Breast epithelium (tissue), 4 donors: ENCODE measurements at regions not wholly inside any gene's neighbourhood (a gene's known extent, or its start where the extent isn't known, plus 50 kb on each side); places are given as distances from the start of the nearest gene placed in this dataset.

Experiments used
- DNase-seq, 2 donors: peaks; one replicate each; pipeline ENCODE4 v3.0.0-alpha.2; 2019; ENCODE audit warnings: low spot score in 2 of 2
- H3K27ac ChIP-seq, 2 donors: fragments of 200-600 bp; sonication (generic) in 1 of 2; one replicate each; pipeline ENCODE4 v1.5.1; 2016 to 2019; ENCODE audit warnings: mild to moderate bottlenecking in 1 of 2
- H3K27me3 ChIP-seq, 2 donors: fragments of 200-600 bp; sonication (generic) in 1 of 2; one replicate each; pipeline versions ENCODE4 v1.5.1 to v1.6.0; 2017 to 2019; ENCODE audit warnings: control low read depth in 1 of 2, mild to moderate bottlenecking in 1 of 2
- H3K36me3 ChIP-seq: fragments of 200-600 bp; one replicate; pipeline ENCODE4 v1.5.1; 2019
- H3K4me1 ChIP-seq, 2 donors: fragments of 200-600 bp; sonication (generic); one replicate each; pipeline ENCODE4 v1.5.1; 2016 to 2019; ENCODE audit warnings: control low read depth in 1 of 2
- H3K4me3 ChIP-seq, 3 donors: fragments of 200-600 bp; sonication (generic); 1 replicate in 2 of 3; 2 replicates in 1 of 3; pipeline ENCODE4 v1.5.1; 2016 to 2019; ENCODE audit warnings: mild to moderate bottlenecking in 3 of 3, moderate library complexity in 2 of 3
- H3K9me3 ChIP-seq, 2 donors: fragments of 200-600 bp; sonication (generic) in 1 of 2; one replicate each; pipeline ENCODE4 v1.5.1; 2016 to 2019; ENCODE audit warnings: control low read depth in 1 of 2
- POLR2A ChIP-seq: fragments of 450-650 bp; IDR thresholded peaks from one replicate; pipeline ENCODE4 v1.6.1; 2016; ENCODE audit warnings: antibody characterized with exemption, mild to moderate bottlenecking, moderate library complexity
- POLR2AphosphoS5 ChIP-seq, 3 donors: sonication (generic); formaldehyde crosslinking; IDR thresholded peaks; one replicate each; pipeline ENCODE4 v1.6.1; 2017; ENCODE audit warnings: antibody characterized with exemption in 3 of 3
- intact Hi-C: fragments of 100-400 bp; cut with DNase I; formaldehyde crosslinking; loops from one replicate; pipeline ENCODE4 v1.15.1; 2023; ENCODE audit warnings: low total_unique reads
- TF ChIP-seq, protein P1 (sequence below), 3 donors: fragments of 450-650 bp; IDR thresholded peaks; one replicate each; pipeline ENCODE4 v1.5.1; 2016 to 2017; ENCODE audit warnings: antibody characterized with exemption in 3 of 3, mild to moderate bottlenecking in 3 of 3, moderate library complexity in 3 of 3

DNA sequence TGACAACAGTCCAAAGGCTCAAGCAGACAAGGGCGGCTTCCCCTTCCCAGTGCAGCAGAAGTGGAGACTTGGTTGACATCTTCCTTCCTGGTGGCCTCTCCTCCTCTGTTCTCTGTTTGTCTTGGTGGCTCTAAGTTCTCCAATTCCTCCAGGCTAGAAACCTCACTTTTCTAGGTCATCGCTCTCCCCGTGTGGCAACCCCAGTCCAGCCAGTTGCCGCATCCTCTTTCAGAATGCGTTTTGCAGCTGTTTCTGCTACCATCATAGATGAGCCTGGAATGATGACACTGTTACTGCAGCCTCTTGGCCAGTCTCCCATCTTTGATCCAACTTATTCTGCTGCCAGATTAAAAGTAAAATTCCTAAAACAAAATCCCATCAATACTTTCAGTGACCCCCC lies 201.5 kb downstream of the TRIM29 start:
- no peak overlapping the region for H3K4me3 ChIP-seq
- H3K36me3 ChIP-seq, result no peaks in the 10 kb centered on the region
- DNase-seq, result no peak
- H3K27ac ChIP-seq, result no peak overlapping the region
- no peaks in the 10 kb centered on the region for H3K4me1 ChIP-seq
- TF ChIP-seq, protein P1, sequence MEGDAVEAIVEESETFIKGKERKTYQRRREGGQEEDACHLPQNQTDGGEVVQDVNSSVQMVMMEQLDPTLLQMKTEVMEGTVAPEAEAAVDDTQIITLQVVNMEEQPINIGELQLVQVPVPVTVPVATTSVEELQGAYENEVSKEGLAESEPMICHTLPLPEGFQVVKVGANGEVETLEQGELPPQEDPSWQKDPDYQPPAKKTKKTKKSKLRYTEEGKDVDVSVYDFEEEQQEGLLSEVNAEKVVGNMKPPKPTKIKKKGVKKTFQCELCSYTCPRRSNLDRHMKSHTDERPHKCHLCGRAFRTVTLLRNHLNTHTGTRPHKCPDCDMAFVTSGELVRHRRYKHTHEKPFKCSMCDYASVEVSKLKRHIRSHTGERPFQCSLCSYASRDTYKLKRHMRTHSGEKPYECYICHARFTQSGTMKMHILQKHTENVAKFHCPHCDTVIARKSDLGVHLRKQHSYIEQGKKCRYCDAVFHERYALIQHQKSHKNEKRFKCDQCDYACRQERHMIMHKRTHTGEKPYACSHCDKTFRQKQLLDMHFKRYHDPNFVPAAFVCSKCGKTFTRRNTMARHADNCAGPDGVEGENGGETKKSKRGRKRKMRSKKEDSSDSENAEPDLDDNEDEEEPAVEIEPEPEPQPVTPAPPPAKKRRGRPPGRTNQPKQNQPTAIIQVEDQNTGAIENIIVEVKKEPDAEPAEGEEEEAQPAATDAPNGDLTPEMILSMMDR (IDR thresholded peaks at IDR 0.05), result no peak
- TF ChIP-seq POLR2A (no peak), POLR2AphosphoS5 (IDR thresholded peaks at IDR 0.05) (no peak)
- H3K9me3 ChIP-seq, result no peaks in the 10 kb centered on the region
- intact Hi-C loops, result no loop called here
- H3K27me3 ChIP-seq, result no peaks in the 10 kb centered on the region

DNA sequence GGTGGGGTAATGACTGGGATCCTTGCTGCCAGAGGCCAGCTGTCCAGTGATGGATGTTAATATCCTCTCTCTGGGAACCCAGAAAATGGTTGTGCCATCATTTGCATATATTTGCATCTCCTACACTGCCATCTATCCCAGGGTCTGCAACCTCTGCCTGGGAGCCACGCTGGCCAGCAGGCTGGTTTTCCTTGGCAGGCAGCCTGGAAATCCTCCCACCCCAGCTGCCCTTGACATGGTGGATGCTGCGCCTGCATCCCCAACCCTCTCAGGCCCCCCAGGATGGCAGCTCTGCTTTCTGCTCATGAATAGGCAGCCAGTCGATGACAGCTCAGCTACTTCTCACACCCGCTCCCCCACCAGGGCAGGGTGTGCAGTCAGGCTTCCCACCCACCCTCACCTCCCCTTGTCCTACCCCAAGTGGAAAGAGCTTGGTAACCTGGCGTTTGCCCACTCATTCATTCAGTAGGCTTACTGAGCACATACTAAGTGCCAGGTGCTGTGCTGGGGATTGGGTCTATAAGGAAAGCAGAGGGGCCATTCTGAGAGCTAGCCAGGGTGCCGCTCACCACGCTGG lies 202.5 kb downstream of the TRIM29 start:
- no peaks in the 10 kb centered on the region for H3K9me3 ChIP-seq
- H3K4me1 ChIP-seq, result no peaks in the 10 kb centered on the region
- H3K27ac ChIP-seq, result no peak overlapping the region
- H3K27me3 ChIP-seq, result no peaks in the 10 kb centered on the region
- intact Hi-C loops, result no loop called here
- no peak for DNase-seq
- H3K4me3 ChIP-seq, result no peak overlapping the region
- H3K36me3 ChIP-seq, result no peaks in the 10 kb centered on the region
- TF ChIP-seq POLR2AphosphoS5 (IDR thresholded peaks at IDR 0.05) (no peak), POLR2A (no peak)
- TF ChIP-seq, protein P1 (IDR thresholded peaks at IDR 0.05), result no peak

GRCh38 chr11:119934866-119935265 lies 203.0 kb downstream of the TRIM29 start:
- Histone ChIP-seq H3K27ac (no peak overlapping the region), H3K9me3 (no peaks in the 10 kb centered on the region), H3K27me3 (no peaks in the 10 kb centered on the region), H3K36me3 (no peaks in the 10 kb centered on the region), H3K4me1 (no peaks in the 10 kb centered on the region), H3K4me3 (no peak overlapping the region)
- TF ChIP-seq POLR2AphosphoS5 (IDR thresholded peaks at IDR 0.05) (no peak), POLR2A (no peak)
- TF ChIP-seq, protein P1 (IDR thresholded peaks at IDR 0.05), result no peak
- no peak for DNase-seq
- intact Hi-C loops, result no loop called here

DNA sequence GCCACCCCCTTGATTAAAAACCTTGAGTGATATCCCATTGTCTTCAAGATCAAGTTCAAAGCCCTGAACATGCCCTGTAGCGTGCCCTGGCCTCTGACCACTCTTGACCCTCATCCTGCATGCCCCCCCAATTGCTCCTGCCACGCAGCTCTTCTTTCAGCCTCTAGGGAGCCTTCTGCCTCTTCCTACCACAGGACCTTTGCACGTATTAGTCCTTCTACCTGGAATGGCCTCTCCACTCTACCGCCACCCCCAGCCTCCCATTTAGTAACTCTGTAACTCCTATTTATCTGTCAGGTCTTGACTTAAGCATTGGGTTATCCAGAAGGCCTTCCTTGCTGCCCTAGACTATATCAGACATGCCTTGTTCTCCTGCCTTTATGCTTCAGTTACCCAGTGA lies 203.6 kb downstream of the TRIM29 start:
- Histone ChIP-seq H3K4me3 (no peak overlapping the region), H3K9me3 (no peaks in the 10 kb centered on the region), H3K4me1 (no peaks in the 10 kb centered on the region), H3K27ac (no peak overlapping the region), H3K27me3 (no peaks in the 10 kb centered on the region), H3K36me3 (no peaks in the 10 kb centered on the region)
- no peak for DNase-seq
- TF ChIP-seq, protein P1 (IDR thresholded peaks at IDR 0.05), result no peak
- intact Hi-C loops, result no loop called here

DNA sequence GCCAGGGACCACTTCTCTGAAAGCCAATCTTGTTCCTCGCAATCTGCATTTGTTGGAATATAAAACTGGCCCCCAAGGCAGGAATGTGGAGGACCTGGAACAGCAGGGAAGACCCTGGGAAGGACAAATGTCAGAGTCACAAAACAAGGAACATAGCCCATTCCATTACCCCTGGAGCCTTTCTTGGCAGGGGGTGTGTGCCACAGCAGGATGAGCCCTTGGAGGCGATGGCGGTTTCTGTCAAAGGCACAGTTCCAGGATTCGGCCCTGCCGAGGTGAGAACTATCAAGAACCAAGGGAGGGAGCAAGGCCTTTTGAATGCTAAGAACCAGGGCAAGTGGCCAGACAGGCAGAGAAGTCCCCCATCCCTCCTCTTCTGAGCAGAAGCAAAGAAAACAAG lies 204.3 kb downstream of the TRIM29 start:
- no peak overlapping the region for H3K4me3 ChIP-seq
- DNase-seq, result no peak
- H3K4me1 ChIP-seq, result no peaks in the 10 kb centered on the region
- no peak overlapping the region for H3K27ac ChIP-seq
- H3K36me3 ChIP-seq, result no peaks in the 10 kb centered on the region
- TF ChIP-seq, protein P1 (IDR thresholded peaks at IDR 0.05), result no peak
- TF ChIP-seq POLR2A (no peak), POLR2AphosphoS5 (IDR thresholded peaks at IDR 0.05) (no peak)
- H3K9me3 ChIP-seq, result no peaks in the 10 kb centered on the region
- H3K27me3 ChIP-seq, result no peaks in the 10 kb centered on the region
- intact Hi-C loops, result no loop called here
